Esophagus squamous epithelium (tissue), 5 donors: ENCODE measurements at regions not wholly inside any gene's neighbourhood (a gene's known extent, or its start where the extent isn't known, plus 50 kb on each side); places are given as distances from the start of the nearest gene placed in this dataset.

Experiments used
- DNase-seq: peaks from one replicate; lab custom pipeline; 2025; lab: John Stamatoyannopoulos, UW
- H3K27ac ChIP-seq, 4 donors: fragments of 200-600 bp; sonication (generic); one replicate each; pipeline ENCODE4 v1.5.1; 2016 to 2019; ENCODE audit warnings: mild to moderate bottlenecking in 1 of 4
- H3K27me3 ChIP-seq, 4 donors: fragments of 200-600 bp; sonication (generic); 1 replicate in 3 of 4; 2 replicates in 1 of 4; pipeline versions ENCODE4 v1.5.1 to v1.6.0; 2017 to 2021; ENCODE audit warnings: antibody characterized with exemption in 1 of 4
- H3K36me3 ChIP-seq, 3 donors: fragments of 200-600 bp; sonication (generic); one replicate each; pipeline ENCODE4 v1.5.1; 2016 to 2019
- H3K4me1 ChIP-seq, 3 donors: fragments of 200-600 bp; sonication (generic); one replicate each; pipeline ENCODE4 v1.5.1; 2017 to 2019
- H3K4me3 ChIP-seq, 4 donors: fragments of 200-600 bp; sonication (generic); 1 replicate in 3 of 4; 2 replicates in 1 of 4; pipeline ENCODE4 v1.5.1; 2016 to 2019; ENCODE audit warnings: mild to moderate bottlenecking in 2 of 4, moderate library complexity in 1 of 4
- H3K9me3 ChIP-seq, 3 donors: fragments of 200-600 bp; sonication (generic); one replicate each; pipeline ENCODE4 v1.5.1; 2016 to 2019
- CTCF ChIP-seq, 6 experiments: fragments of 450-650 bp in 4 of 6; fragments of 200-600 bp in 2 of 6; sonication (generic) in 2 of 6; IDR thresholded peaks; one replicate each; pipeline ENCODE4 v1.5.1; 2016 to 2019; ENCODE audit warnings: antibody characterized with exemption in 6 of 6, mild to moderate bottlenecking in 4 of 6, moderate library complexity in 4 of 6
- POLR2A ChIP-seq, 4 donors: fragments of 450-650 bp; IDR thresholded peaks; one replicate each; pipeline ENCODE4 v1.6.1; 2017; ENCODE audit warnings: antibody characterized with exemption in 4 of 4, mild to moderate bottlenecking in 4 of 4, moderate library complexity in 3 of 4
- whole genome bisulfite sequencing, 2 donors: methylation state at CpG; one replicate each; pipeline ENCODE4 v1.1.5; 2018; 5-methylcytosine and 5-hydroxymethylcytosine counted together
- intact Hi-C: fragments of 100-400 bp; cut with DNase I; formaldehyde crosslinking; loops from one replicate; pipeline ENCODE4 v1.15.0; 2022
- donor health status: DM: yes; HTN: yes; CAD: no.

DNA sequence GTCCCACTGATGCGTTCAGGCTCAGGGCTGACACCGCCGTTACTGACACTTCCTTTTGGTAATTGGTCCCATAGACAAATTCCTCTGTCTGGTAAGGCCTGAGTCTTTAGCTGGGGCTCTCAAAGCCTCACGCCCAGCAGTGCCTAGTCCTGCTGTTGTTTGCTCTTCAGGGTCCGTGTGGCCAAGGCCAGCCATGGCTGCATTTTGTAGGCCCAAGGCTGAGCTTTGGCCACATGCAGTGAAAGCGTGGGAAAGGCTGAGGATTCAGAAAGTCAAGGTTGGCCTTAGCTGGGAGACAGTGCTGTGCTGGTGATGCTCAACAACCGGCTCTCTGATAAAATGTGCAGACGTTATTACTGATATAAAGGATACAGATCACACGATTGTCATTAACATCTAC is 63.5 kb upstream of the C1orf174 start:
- intact Hi-C loops: no loop called here
- no peak for DNase-seq
- Histone ChIP-seq H3K27ac (no peak overlapping the region), H3K9me3 (no peaks in the 10 kb centered on the region), H3K4me1 (no peaks in the 10 kb centered on the region), H3K4me3 (no peak overlapping the region), H3K36me3 (no peaks in the 10 kb centered on the region), H3K27me3 (peaks cover 0 to 19% (median 0%) of the 10 kb centered on the region in 4 donors)
- TF ChIP-seq POLR2A (IDR thresholded peaks at IDR 0.05) (no peak), CTCF (IDR thresholded peaks at IDR 0.05) (no peak)
- WGBS, 2 donors: 81 to 85% methylated on average over 6 to 9 of the region's 9 CpGs

- no peaks in the 10 kb centered on the region for H3K36me3 ChIP-seq
- H3K4me3 ChIP-seq: no peak overlapping the region
- no peak overlapping the region for H3K27ac ChIP-seq
- no peaks in the 10 kb centered on the region for H3K4me1 ChIP-seq
- TF ChIP-seq POLR2A (IDR thresholded peaks at IDR 0.05) (no peak), CTCF (IDR thresholded peaks at IDR 0.05) (no peak)
- WGBS, 2 donors: 87 to 94% methylated on average over 5 to 6 of the region's 6 CpGs
- H3K9me3 ChIP-seq: no peaks in the 10 kb centered on the region
- no peak for DNase-seq
- peaks cover 0 to 40% (median 0%) of the 10 kb centered on the region in 4 donors for H3K27me3 ChIP-seq
- intact Hi-C loops: no loop called here
These were observed 65.6 kb upstream of the C1orf174 start for GRCh38 chr1:3965693-3966092.

DNA sequence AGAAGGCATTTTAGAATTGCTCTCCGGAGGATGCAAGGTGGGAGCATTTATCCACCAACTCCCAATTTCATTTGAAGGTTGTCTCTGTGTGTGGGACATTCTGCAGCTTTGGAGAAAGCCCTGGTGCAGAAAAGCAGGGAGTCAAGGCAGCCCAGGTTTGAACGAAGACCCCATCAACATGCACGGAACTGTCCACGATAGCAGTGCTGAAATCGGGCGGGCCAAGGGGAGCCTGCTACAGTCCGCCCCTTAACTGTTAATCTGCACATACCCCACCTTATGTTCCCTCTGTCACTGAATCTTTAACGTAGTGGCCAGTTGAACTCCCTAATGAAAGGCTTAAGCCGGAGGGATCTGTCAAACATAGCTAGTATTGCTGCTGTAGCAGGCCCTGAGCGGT is 68.8 kb upstream of the C1orf174 start:
- 70 to 78% methylated on average over 10 of the region's 10 CpGs for WGBS, 2 donors
- no peak overlapping the region for H3K27ac ChIP-seq
- intact Hi-C loops: no loop called here
- peaks cover 0 to 72% (median 0%) of the 10 kb centered on the region in 4 donors for H3K27me3 ChIP-seq
- no peak for DNase-seq
- no peak for TF ChIP-seq CTCF (IDR thresholded peaks at IDR 0.05)
- TF ChIP-seq POLR2A (IDR thresholded peaks at IDR 0.05): no peak
- no peaks in the 10 kb centered on the region for H3K36me3 ChIP-seq
- H3K9me3 ChIP-seq: no peaks in the 10 kb centered on the region
- no peaks in the 10 kb centered on the region for H3K4me1 ChIP-seq
- no peak overlapping the region for H3K4me3 ChIP-seq

- Histone ChIP-seq H3K9me3 (no peaks in the 10 kb centered on the region), H3K4me1 (no peaks in the 10 kb centered on the region), H3K36me3 (no peaks in the 10 kb centered on the region), H3K27me3 (peaks cover 0 to 71% (median 0%) of the 10 kb centered on the region in 4 donors), H3K4me3 (no peak overlapping the region), H3K27ac (no peak overlapping the region)
- TF ChIP-seq POLR2A (IDR thresholded peaks at IDR 0.05) (no peak), CTCF (IDR thresholded peaks at IDR 0.05) (no peak)
- intact Hi-C loops: no loop called here
- no peak for DNase-seq
- 39 to 66% methylated on average over 5 of the region's 5 CpGs for WGBS, 2 donors
These were observed 71.9 kb upstream of the C1orf174 start for GRCh38 chr1:3971981-3972380.

DNA sequence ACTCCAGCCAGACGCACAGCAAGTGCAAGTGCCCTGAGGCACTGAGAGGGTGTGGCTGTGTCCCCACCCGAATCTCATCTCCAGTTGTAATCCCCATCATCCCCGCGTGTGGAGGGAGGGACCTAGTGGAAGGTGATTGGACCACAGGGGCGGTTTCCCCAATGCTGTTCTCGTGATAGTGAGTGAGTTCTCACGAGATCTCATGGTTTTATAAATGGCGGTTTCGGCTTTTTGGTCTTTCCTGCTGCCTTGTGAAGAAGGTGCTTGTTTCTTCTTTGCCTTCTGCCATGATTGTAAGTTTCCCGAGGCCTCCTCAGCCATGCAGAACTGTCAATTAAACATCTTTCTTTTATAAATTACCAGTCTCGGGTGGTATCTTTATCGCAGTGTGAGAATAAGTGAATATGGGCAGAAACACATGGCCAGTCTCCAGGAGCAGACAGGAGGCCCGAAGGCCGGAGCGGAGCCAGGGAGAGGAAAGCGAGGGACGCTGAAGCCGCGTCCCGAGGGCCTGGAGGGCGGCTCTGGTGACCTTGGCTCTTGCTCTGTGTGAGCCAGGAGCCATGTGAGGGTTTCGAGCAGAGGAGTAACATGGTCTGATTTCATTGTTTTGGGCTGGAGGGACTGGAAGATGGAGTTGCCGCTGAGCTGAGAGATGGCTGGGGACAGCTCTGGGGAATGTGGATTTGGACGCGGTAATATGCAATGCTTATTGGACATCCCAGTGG is 76.0 kb upstream of the C1orf174 start:
- Histone ChIP-seq H3K9me3 (no peaks in the 10 kb centered on the region), H3K27me3 (peaks cover 0 to 35% (median 0%) of the 10 kb centered on the region in 4 donors), H3K27ac (no peak overlapping the region), H3K4me1 (no peaks in the 10 kb centered on the region), H3K36me3 (no peaks in the 10 kb centered on the region), H3K4me3 (no peak overlapping the region)
- no peak for TF ChIP-seq CTCF (IDR thresholded peaks at IDR 0.05)
- TF ChIP-seq POLR2A (IDR thresholded peaks at IDR 0.05): no peak
- DNase-seq: no peak
- intact Hi-C loops: no loop called here
- 76 to 82% methylated on average over 24 to 25 of the region's 25 CpGs for WGBS, 2 donors
